ES-I3 (cell line): ENCODE measurements at regions not wholly inside any gene's neighbourhood (a gene's known extent, or its start where the extent isn't known, plus 50 kb on each side); places are given as distances from the start of the nearest gene placed in this dataset.

Experiments
- H3K36me3 ChIP-seq: 2 replicates; pipeline ENCODE4 v1.6.1; 2013; ENCODE audit warnings: mild to moderate bottlenecking, low read length, control low read depth, moderate library complexity; ENCODE audit not compliant: insufficient read depth
- H3K4me1 ChIP-seq: 2 replicates; pipeline ENCODE4 v1.6.1; 2013; ENCODE audit warnings: mild to moderate bottlenecking, control low read depth, low read length; ENCODE audit not compliant: insufficient read depth
- H3K9ac ChIP-seq: 2 replicates; pipeline ENCODE4 v1.6.1; 2013; ENCODE audit warnings: low read depth, mild to moderate bottlenecking, low read length, moderate library complexity
- H3K9me3 ChIP-seq: 2 replicates; pipeline ENCODE4 v1.6.1; 2013; ENCODE audit warnings: mild to moderate bottlenecking, low read length, moderate library complexity; ENCODE audit not compliant: control insufficient read depth, insufficient read depth

DNA sequence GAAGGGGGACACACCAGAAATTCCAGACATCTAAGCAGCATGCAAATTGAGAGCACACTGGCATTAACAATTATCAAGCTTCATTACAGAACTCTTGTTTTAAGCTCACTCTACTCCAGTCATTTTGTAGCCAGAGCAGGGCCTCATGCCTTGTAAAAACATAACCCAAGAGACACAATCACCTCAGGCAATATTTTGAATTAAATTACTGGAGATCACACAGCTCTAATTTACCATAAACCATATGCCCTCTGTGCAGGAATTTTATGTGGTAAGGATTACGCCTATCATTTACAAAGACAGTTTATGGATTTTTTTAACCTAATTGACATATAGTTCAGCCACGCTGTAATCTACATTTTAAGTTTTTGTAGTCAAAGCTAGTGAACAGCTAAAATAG lies 414.1 kb upstream of the DDI1 start:
- peaks cover 20% of the 10 kb centered on the region for H3K4me1 ChIP-seq
- no peaks in the 10 kb centered on the region for H3K36me3 ChIP-seq
- H3K9ac ChIP-seq: no peak overlapping the region
- H3K9me3 ChIP-seq: no peaks in the 10 kb centered on the region

DNA sequence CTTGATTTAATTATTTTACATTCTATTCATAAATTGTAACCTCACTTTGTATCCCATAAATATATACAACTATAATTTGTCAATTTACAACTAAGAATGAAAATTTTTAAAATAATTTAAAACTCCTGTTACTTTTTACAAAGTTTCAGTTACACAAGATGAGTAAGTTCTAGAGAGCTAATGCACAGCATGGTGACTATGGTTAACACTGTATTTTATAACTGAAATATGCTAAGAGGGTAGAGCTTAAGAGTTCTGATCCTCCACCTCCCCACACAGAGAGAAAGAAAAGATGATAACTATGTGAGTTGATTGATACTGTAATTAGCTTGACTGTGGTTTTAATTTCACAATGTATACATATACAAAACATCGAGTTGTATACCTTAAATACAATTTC lies 412.5 kb upstream of the DDI1 start:
- Histone ChIP-seq H3K9ac (no peak overlapping the region), H3K36me3 (no peaks in the 10 kb centered on the region), H3K4me1 (peaks cover 20% of the 10 kb centered on the region), H3K9me3 (no peaks in the 10 kb centered on the region)

DNA sequence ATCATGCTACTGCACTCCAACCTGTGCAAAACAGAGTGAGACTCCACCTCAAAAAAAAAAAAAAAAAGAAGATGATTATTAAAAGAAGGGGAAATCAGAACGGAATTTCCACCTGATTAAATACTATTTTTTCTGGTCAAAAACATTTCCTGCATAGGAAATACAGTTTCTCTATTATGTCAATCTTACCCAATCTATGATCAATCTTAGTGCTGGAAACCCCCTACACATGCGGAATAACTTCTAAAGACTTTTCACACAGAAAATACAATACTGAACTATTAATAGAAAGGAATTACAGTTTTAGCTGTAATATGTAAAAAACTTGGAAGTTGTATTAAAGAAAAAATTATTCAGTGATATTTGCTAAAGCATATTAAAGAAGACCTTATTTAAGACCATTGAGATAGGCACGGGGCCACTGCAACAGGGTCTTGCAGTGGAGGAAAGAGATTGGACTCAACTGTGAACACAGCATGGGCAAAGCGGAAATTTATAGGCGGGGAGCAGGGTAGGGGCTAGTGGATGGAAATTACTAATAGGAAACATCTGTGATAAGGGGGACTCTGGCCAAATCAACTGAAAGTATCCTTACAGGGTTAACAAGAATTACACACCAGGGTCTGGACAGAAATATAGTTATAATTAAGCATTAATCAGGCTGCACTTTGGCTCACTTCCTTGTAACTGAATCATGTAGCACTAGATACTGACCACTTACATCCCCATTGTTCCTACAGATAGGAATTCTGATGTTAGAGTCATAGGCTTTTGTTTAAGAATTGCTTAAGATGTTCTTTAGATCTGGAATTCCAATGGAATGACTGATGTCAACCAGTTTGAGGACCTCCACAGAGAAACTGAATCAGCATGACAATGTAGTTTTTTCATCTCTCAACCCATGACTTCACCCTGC lies 411.5 kb upstream of the DDI1 start:
- H3K9me3 ChIP-seq: no peaks in the 10 kb centered on the region
- peaks cover 20% of the 10 kb centered on the region for H3K4me1 ChIP-seq
- H3K9ac ChIP-seq: no peak overlapping the region
- H3K36me3 ChIP-seq: no peaks in the 10 kb centered on the region

DNA sequence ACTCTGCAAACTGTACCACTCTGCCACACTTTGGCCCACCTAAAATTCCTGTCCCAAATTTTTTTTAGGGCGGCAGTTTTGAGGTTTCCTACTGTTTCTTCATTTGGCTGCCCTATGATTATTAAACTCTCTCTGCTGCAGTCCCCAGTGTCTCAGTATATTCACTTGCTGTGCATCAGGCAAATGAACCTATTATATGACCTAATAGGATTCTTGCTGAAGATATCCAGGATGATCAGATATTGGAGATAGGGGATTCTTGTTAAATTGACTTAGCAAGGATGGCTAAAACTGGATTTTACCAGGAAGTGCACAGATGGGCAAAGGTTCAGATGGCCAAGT lies 410.8 kb upstream of the DDI1 start:
- peaks cover 20% of the 10 kb centered on the region for H3K4me1 ChIP-seq

DNA sequence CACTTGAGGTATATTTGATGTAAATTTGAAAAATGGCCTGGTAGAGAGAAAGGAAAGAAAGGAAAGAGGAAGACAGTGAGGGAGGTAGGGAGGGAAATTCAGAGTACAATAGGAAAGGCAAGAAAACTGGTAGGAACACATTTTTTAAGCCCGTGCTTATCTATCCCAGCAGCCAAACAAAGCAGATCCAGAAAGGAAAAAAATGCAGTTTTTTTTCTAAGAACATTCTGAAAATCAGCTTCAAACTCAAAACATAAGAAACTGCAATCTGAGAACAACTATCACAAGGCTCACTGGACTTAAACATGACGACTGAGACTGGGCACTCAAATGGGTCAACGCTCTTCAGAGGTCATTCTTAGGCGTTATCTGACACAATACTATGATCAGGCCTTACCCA lies 408.3 kb upstream of the DDI1 start:
- peaks cover 22% of the 10 kb centered on the region for H3K4me1 ChIP-seq
- no peak overlapping the region for H3K9ac ChIP-seq
- no peaks in the 10 kb centered on the region for H3K36me3 ChIP-seq
- no peaks in the 10 kb centered on the region; the same call in 1 of the 2 replicates for H3K9me3 ChIP-seq

More for the DNA sequence above, 410.8 kb upstream of the DDI1 start:
- Histone ChIP-seq H3K9ac (no peak overlapping the region), H3K36me3 (no peaks in the 10 kb centered on the region), H3K9me3 (no peaks in the 10 kb centered on the region; the same call in 1 of the 2 replicates)

DNA sequence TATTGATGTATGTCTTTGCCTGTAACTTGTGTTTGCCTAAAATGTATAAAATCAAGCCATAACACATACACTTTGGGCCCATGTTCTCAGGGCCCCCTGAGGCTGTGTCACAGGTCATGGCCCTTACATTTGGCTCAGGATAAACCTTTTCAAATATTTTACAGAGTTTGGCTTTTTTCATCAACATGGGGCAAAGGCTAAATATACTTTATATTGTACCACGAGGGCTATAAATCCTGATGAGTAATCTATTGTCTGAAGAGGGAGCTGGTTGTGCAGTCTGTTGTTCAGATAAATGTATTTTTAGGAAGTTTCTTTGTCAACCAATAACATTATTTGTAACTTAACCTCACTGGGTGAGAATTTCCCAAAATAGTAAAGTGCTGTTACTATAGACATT lies 404.6 kb upstream of the DDI1 start:
- no peaks in the 10 kb centered on the region for H3K36me3 ChIP-seq
- H3K4me1 ChIP-seq: peaks cover 10% of the 10 kb centered on the region
- no peaks in the 10 kb centered on the region; the same call in 1 of the 2 replicates for H3K9me3 ChIP-seq
- H3K9ac ChIP-seq: no peak overlapping the region

DNA sequence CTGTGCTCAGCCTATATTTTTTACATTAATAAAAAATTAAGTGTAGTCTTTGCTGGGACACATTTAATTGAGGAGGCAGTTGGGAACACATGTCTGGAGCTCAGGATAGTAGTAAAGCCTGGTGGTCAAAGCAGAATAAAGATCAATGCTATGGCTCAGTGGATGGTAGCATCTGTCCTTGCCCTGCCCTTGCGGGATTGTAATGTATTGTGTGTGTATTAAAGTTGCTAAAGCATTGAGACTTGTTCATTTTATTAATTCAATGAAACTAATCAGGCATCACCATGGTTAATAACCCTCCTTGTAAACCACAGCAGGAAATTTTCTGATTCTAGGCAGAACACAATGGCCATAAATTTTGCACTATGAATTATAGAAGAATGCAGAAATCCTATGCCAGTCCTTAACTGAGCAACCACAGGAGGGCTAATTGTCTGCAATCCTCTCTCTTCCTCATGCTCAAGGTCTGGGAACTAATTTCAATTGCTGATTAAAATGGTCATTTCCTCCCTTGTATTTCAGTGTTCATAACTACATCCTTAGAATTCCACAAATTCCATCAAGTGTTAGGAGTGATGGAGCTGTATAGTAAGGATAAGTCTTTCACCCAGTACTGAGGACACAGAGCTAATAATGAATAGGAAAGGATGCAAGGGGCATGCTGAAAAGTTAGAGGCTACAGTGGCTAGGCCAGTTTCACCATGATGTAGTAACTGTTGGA lies 403.2 kb upstream of the DDI1 start:
- Histone ChIP-seq H3K9me3 (no peaks in the 10 kb centered on the region; the same call in 1 of the 2 replicates), H3K9ac (no peak overlapping the region), H3K36me3 (no peaks in the 10 kb centered on the region)

DNA sequence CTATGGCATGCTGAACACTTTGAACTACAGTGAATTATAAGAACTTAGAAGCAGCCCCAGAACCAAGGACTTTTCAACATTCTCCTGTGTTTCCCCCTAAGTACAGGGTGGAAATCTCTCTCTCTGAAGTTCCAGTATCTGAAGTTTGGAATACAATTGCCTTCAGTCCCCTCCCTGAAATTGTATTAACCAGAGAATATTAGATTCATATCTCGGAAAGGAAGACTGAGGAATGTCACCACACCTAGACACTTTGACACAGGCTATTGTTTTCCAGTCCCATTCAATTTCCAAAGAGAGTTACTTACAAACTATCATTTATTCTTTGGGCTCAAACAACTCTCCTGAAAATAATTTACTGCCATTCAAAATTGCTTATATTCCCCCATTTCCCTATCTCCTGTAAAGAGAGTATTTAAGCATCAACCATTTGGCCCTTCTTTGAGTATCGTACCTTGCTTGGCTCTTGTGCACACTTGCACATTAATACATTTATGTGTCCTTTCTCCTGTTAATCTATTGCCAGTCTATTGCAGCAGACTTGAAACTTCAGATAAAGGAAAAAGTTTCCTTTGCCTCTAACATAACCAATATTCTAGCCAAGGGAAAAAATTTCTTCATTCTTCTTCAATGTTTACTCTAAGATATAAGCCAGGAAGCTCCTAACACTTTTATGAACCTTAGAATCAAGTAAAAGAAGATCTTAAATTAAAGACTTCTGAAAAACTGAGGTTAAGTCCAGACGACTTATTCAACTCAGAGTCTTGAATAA lies 402.4 kb upstream of the DDI1 start:
- peaks cover 10% of the 10 kb centered on the region for H3K4me1 ChIP-seq
- no peak overlapping the region for H3K9ac ChIP-seq
- H3K9me3 ChIP-seq: no peaks in the 10 kb centered on the region; the same call in 1 of the 2 replicates
- no peaks in the 10 kb centered on the region for H3K36me3 ChIP-seq

More for the DNA sequence above, 403.2 kb upstream of the DDI1 start:
- peaks cover 10% of the 10 kb centered on the region for H3K4me1 ChIP-seq

DNA sequence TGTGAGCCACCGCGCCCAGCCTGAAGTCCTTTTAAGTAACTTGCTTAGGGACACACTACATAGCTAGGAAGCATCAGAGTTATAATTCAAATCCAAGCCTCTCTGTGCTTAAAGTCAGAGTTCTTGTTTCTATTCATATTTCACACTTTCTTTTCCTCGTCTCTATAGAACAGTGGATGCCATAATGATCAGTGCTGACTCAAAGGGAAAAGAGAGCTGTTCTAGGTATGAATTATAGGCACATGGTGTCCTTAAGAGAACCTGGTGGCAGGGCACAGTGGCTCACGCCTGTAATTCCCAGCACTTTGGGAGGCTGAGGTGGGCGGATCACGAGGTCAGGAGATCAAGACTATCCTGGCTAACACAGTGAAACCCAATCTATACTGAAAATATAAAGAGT lies 400.2 kb upstream of the DDI1 start:
- H3K9ac ChIP-seq: no peak overlapping the region
- H3K36me3 ChIP-seq: no peaks in the 10 kb centered on the region
- no peaks in the 10 kb centered on the region for H3K9me3 ChIP-seq
- H3K4me1 ChIP-seq: peaks cover 10% of the 10 kb centered on the region

DNA sequence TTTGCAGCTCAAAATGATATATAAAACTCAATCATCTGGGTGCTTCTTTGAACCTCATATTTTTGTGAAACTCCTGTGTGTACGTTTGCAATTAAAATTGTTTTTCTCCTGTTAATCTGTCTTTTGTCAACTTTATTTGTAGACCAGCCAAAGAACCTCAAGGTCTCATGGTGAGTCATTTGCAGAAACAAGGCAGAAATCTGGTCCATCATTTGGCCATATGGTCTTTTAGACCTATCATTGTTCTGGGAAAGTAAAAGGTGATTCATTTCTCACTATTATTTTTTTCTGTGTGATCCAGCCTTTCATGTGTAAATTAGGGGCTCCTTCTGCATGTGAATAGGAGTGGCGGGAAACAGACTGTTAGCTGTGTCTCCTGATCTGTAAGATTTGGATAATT lies 399.1 kb upstream of the DDI1 start:
- Histone ChIP-seq H3K9ac (no peak overlapping the region), H3K9me3 (no peaks in the 10 kb centered on the region)

DNA sequence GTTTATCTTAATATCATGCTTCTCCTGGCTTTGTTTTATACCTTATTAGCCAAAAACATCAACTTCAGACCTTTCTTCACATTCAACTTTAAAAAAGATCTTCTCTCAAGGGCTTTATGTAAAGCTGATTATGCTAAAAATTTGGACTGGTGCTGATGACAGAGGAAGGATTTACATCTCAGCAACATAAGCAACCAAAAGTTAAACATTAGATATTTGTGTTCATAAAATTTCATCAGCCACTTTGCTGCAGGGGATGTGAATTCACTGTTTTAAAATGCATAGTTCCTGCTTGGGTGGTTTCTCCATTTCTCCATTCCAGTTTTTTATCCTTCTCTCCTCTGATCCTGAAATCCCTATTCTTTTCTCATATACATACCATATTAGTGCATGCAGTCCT lies 398.6 kb upstream of the DDI1 start:
- Histone ChIP-seq H3K36me3 (no peaks in the 10 kb centered on the region), H3K9me3 (no peaks in the 10 kb centered on the region), H3K4me1 (peaks cover 10% of the 10 kb centered on the region), H3K9ac (no peak overlapping the region)

More for the DNA sequence above, 399.1 kb upstream of the DDI1 start:
- Histone ChIP-seq H3K36me3 (no peaks in the 10 kb centered on the region), H3K4me1 (peaks cover 10% of the 10 kb centered on the region)

DNA sequence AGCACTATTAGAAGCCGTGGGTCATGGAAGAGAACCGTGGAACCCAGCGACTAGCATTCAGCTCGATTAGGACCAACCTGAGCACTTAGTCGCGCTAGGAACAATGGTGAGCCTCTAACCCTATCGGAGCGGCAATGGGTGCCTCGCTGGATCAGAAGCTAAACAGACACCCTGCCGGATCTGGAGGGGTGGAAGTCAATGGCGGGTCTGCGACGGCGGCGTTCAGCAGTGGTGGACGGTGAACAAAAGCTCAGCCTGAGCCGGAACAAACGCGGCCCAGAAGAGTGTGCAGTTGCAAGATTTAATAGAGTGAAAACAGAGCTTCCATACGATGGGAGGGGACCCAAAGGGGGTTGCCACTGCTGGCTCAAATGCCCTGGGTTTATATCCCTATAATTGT lies 391.8 kb upstream of the DDI1 start:
- Histone ChIP-seq H3K36me3 (no peaks in the 10 kb centered on the region), H3K9me3 (no peaks in the 10 kb centered on the region; the same call in 1 of the 2 replicates), H3K4me1 (no peaks in the 10 kb centered on the region), H3K9ac (no peak overlapping the region)

DNA sequence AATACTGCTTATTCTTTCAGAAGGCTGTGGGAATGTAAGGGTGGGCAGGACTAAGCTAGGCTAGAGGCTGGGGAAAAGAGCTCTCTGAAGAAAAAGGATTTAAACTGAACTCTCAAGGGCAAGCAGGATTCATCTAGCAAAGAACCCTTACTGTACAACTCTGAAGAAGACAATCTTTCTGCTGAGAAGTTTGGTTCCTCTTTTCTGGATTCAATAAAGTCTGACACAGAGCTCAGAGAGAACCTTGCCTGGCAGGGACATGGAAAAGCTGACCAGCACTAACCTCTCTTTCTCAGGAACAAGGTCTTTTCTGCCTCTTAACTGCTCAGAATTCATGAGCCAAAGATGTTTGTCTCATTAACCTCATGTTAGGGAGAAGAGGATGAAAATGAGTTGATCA lies 388.4 kb upstream of the DDI1 start:
- H3K9ac ChIP-seq: no peak overlapping the region
- no peaks in the 10 kb centered on the region for H3K36me3 ChIP-seq
- H3K4me1 ChIP-seq: no peaks in the 10 kb centered on the region
- H3K9me3 ChIP-seq: peaks cover 13% of the 10 kb centered on the region; the same call in 1 of the 2 replicates

DNA sequence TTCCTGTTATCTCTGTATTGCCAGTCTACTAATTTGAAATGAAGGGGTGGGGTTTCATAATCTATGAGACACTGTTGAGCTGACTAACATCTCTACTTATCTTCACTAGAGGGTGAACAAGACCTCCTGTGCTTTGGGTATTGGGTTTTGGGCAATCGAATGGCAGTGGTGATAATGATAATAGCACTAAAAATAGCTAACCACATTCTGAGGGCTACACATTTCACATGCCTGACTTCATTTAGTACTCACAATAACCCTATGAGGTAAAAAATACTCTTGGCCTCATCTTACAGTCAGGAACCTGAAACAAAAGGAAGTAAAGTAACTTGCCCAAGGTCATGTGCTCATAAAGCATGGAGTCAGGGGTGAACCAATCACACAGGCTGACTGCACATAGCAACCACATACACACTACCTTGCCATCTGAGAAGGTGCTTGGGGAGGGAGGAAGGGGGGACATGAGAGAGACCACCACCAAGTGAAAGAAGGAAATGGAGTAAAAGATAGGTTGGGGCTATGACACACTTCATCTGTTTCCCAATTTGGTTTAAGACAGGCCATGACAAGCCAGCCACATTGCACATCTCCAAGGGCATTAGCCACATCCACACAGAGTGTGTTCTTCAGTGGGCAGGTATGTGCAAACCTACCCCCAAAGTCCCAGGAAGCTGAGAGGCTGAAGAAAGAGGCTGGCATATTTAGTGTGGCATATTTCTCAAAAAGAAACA lies 387.6 kb upstream of the DDI1 start:
- no peak overlapping the region for H3K9ac ChIP-seq
- H3K4me1 ChIP-seq: no peaks in the 10 kb centered on the region
- no peaks in the 10 kb centered on the region for H3K36me3 ChIP-seq

More for the DNA sequence above, 387.6 kb upstream of the DDI1 start:
- H3K9me3 ChIP-seq: peaks cover 13% of the 10 kb centered on the region; the same call in 1 of the 2 replicates
